ENCODE measurements at regions not wholly inside any gene's neighbourhood (a gene's known extent, or its start where the extent isn't known, plus 50 kb on each side); places are given as distances from the start of the nearest gene placed in this dataset.

GRCh38 chr5:77947041-77947428 is 170.9 kb upstream of the TBCA start:
- Histone ChIP-seq H3K9ac (ENCODE audit: control insufficient read depth, insufficient read depth, low read length) (no peak overlapping the region), H4K20me1 (ENCODE audit: control insufficient read depth, insufficient read depth) (no peaks in the 10 kb centered on the region), H3K36me3 (ENCODE audit: control insufficient read depth in 2 of 2, insufficient read depth in 2 of 2, low read length in 1 of 2) (no peaks in the 10 kb centered on the region), H3K27ac (ENCODE audit: control insufficient read depth, insufficient read depth) (no peak overlapping the region), H3K9me3 (replicated peaks; ENCODE audit: control insufficient read depth, insufficient read depth, low read length) (no peaks in the 10 kb centered on the region), H3K4me2 (ENCODE audit: control insufficient read depth, insufficient read depth) (no peak overlapping the region), H3K4me1 (ENCODE audit: control insufficient read depth, insufficient read depth, low read length) (no peaks in the 10 kb centered on the region), H3K79me2 (ENCODE audit: control insufficient read depth, insufficient read depth, low read length) (no peaks in the 10 kb centered on the region), H3K27me3 (replicated peaks in 1 of 2; ENCODE audit: control insufficient read depth in 2 of 2, insufficient read depth in 2 of 2, low read length in 1 of 2) (no peaks in the 10 kb centered on the region; a peak in 1 of 4 replicates), H2AFZ (ENCODE audit: control insufficient read depth, low read depth, low read length) (no peak overlapping the region), H3K4me3 (no peak overlapping the region)
- ChIA-PET CTCF (no interaction called here), POLR2A (no interaction called here), RAD21 (ENCODE audit: unreplicated experiment) (no interaction called here), SMC1A (ENCODE audit: uncharacterized antibody, unreplicated experiment) (interaction anchor here (1.6 to 1.9 kb wide), 2 partner anchors 9 to 216 kb away, joined by 3 to 6 read pairs; no protein-coding TSS in a partner anchor)
- no peak for FAIRE-seq
- BruUV-seq (replicated peaks), result no TSS peak
- ATAC-seq, result no peak
- intact Hi-C loops (cut with micrococcal nuclease; ENCODE audit: unreplicated experiment) (no loop called here), in situ Hi-C loops (cut with MboI) (no loop called here)
- 64% methylated on average over 7 of the region's 7 CpGs for WGBS (ENCODE audit: insufficient coverage, insufficient replicate concordance, low lambda C conversion rate, missing lambda C conversion rate)
- no peak for TF ChIP-seq CBX3 (IDR thresholded peaks at IDR 0.05; ENCODE audit: borderline replicate concordance, low read depth)
- TF ChIP-seq, protein P1, sequence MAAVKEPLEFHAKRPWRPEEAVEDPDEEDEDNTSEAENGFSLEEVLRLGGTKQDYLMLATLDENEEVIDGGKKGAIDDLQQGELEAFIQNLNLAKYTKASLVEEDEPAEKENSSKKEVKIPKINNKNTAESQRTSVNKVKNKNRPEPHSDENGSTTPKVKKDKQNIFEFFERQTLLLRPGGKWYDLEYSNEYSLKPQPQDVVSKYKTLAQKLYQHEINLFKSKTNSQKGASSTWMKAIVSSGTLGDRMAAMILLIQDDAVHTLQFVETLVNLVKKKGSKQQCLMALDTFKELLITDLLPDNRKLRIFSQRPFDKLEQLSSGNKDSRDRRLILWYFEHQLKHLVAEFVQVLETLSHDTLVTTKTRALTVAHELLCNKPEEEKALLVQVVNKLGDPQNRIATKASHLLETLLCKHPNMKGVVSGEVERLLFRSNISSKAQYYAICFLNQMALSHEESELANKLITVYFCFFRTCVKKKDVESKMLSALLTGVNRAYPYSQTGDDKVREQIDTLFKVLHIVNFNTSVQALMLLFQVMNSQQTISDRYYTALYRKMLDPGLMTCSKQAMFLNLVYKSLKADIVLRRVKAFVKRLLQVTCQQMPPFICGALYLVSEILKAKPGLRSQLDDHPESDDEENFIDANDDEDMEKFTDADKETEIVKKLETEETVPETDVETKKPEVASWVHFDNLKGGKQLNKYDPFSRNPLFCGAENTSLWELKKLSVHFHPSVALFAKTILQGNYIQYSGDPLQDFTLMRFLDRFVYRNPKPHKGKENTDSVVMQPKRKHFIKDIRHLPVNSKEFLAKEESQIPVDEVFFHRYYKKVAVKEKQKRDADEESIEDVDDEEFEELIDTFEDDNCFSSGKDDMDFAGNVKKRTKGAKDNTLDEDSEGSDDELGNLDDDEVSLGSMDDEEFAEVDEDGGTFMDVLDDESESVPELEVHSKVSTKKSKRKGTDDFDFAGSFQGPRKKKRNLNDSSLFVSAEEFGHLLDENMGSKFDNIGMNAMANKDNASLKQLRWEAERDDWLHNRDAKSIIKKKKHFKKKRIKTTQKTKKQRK (IDR thresholded peaks at IDR 0.05; ENCODE audit: low read depth, low read length), result no peak
- TF ChIP-seq CREM (IDR thresholded peaks at IDR 0.05; ENCODE audit: low read depth), result no peak
- TF ChIP-seq, protein P2, sequence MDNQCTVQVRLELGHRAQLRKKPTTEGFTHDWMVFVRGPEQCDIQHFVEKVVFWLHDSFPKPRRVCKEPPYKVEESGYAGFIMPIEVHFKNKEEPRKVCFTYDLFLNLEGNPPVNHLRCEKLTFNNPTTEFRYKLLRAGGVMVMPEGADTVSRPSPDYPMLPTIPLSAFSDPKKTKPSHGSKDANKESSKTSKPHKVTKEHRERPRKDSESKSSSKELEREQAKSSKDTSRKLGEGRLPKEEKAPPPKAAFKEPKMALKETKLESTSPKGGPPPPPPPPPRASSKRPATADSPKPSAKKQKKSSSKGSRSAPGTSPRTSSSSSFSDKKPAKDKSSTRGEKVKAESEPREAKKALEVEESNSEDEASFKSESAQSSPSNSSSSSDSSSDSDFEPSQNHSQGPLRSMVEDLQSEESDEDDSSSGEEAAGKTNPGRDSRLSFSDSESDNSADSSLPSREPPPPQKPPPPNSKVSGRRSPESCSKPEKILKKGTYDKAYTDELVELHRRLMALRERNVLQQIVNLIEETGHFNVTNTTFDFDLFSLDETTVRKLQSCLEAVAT (IDR thresholded peaks at IDR 0.05), result no peak
- no peak for TF ChIP-seq IRF5 (IDR thresholded peaks at IDR 0.05; ENCODE audit: borderline replicate concordance)
- DNase-seq (ENCODE audit: low read depth, low spot score), result no peak
